CD4-positive, CD25-positive, alpha-beta regulatory T cell (primary cell): ENCODE measurements at regions not wholly inside any gene's neighbourhood (a gene's known extent, or its start where the extent isn't known, plus 50 kb on each side); places are given as distances from the start of the nearest gene placed in this dataset.

ENCODE experiments used
- ATAC-seq, 2 donors: fragments of 150-1000 bp; cut with Tn5 transposase; one replicate each; pipeline ENCODE4 v1.10.0; 2021; ENCODE audit warnings: low read depth in 2 of 2, moderate number of reproducible peaks in 2 of 2, moderate library complexity in 1 of 2
- DNase-seq, 3 donors: peaks; one replicate each; pipeline versions ENCODE4 v3.0.0 to v3.0.0-alpha.2; 2012 to 2022; ENCODE audit warnings: mixed read lengths in 1 of 3
- H3K27ac ChIP-seq: one replicate; pipeline ENCODE4 v1.7.0; 2013; ENCODE audit warnings: mild to moderate bottlenecking, low read length; ENCODE audit not compliant: insufficient read depth, poor library complexity, severe bottlenecking
- H3K27me3 ChIP-seq: one replicate; pipeline ENCODE4 v1.7.0; 2013; ENCODE audit warnings: low read length; ENCODE audit not compliant: control insufficient read depth, insufficient read depth
- H3K36me3 ChIP-seq: one replicate; pipeline ENCODE4 v1.7.0; 2013; ENCODE audit warnings: mild to moderate bottlenecking, low read length, moderate library complexity; ENCODE audit not compliant: control insufficient read depth, insufficient read depth
- H3K4me1 ChIP-seq: 2 replicates; pipeline ENCODE4 v1.7.0; 2013; ENCODE audit warnings: mild to moderate bottlenecking, low read length; ENCODE audit not compliant: insufficient read depth, control insufficient read depth, poor library complexity, severe bottlenecking
- H3K4me3 ChIP-seq: one replicate; pipeline ENCODE4 v1.7.0; 2013; ENCODE audit warnings: low read depth, mild to moderate bottlenecking, low read length, moderate library complexity
- H3K9me3 ChIP-seq, 2 experiments: 1 replicate in 1 of 2; 2 replicates in 1 of 2; pipeline ENCODE4 v1.7.0; 2013; ENCODE audit warnings: low read length in 2 of 2, mild to moderate bottlenecking in 1 of 2, moderate library complexity in 1 of 2; ENCODE audit not compliant: control insufficient read depth in 2 of 2
- H3K27ac Mint-ChIP-seq, 3 donors: one replicate each; pipeline ENCODE4 v1.8.0; 2020 to 2022; ENCODE audit warnings: mild to moderate bottlenecking in 3 of 3, mixed read lengths in 3 of 3, moderate library complexity in 2 of 3
- H3K27me3 Mint-ChIP-seq: one replicate; pipeline ENCODE4 v1.8.0; 2022; ENCODE audit warnings: mild to moderate bottlenecking, mixed read lengths
- H3K36me3 Mint-ChIP-seq: one replicate; pipeline ENCODE4 v1.8.0; 2020; ENCODE audit warnings: mixed read lengths
- H3K4me1 Mint-ChIP-seq, 4 donors: one replicate each; pipeline ENCODE4 v1.8.0; 2020 to 2022; ENCODE audit warnings: mixed read lengths in 4 of 4, mild to moderate bottlenecking in 1 of 4
- H3K4me3 Mint-ChIP-seq, 4 donors: one replicate each; pipeline ENCODE4 v1.8.0; 2020 to 2022; ENCODE audit warnings: mild to moderate bottlenecking in 4 of 4, mixed read lengths in 4 of 4, moderate library complexity in 3 of 4
- H3K9me3 Mint-ChIP-seq, 7 donors: one replicate each; pipeline ENCODE4 v1.8.0; 2020 to 2022; ENCODE audit warnings: mixed read lengths in 7 of 7, mild to moderate bottlenecking in 3 of 7, moderate library complexity in 2 of 7

- Histone ChIP-seq H3K4me3 (no peak overlapping the region), H3K4me1 (no peaks in the 10 kb centered on the region), H3K36me3 (no peaks in the 10 kb centered on the region), H3K27me3 (no peaks in the 10 kb centered on the region), H3K9me3 (no peaks in the 10 kb centered on the region), H3K27ac (no peak overlapping the region)
- Mint-ChIP-seq H3K4me1 (no peaks in the 10 kb centered on the region), H3K36me3 (no peaks in the 10 kb centered on the region), H3K27ac (no peak overlapping the region), H3K27me3 (no peaks in the 10 kb centered on the region), H3K4me3 (no peak overlapping the region), H3K9me3 (peaks cover 0 to 2% (median 0%) of the 10 kb centered on the region in 7 donors)
- DNase-seq (no peak), ATAC-seq (no peak)
Measured at GRCh38 chr7:41910940-41911600, 208.2 kb upstream of the INHBA start.

- Histone ChIP-seq H3K36me3 (no peaks in the 10 kb centered on the region), H3K9me3 (no peaks in the 10 kb centered on the region), H3K4me3 (no peak overlapping the region), H3K4me1 (no peaks in the 10 kb centered on the region), H3K27me3 (no peaks in the 10 kb centered on the region), H3K27ac (no peak overlapping the region)
- H3K9me3 Mint-ChIP-seq = peaks cover 0 to 8% (median 2%) of the 10 kb centered on the region in 7 donors
- H3K27ac Mint-ChIP-seq = no peak overlapping the region
- no peaks in the 10 kb centered on the region for H3K27me3 Mint-ChIP-seq
- no peaks in the 10 kb centered on the region for H3K36me3 Mint-ChIP-seq
- ATAC-seq (no peak), DNase-seq (no peak)
- H3K4me3 Mint-ChIP-seq = no peak overlapping the region
- H3K4me1 Mint-ChIP-seq = no peaks in the 10 kb centered on the region
Measured at GRCh38 chr7:41907444-41907843, 204.6 kb upstream of the INHBA start.

- peaks cover 0 to 8% (median 2%) of the 10 kb centered on the region in 7 donors for H3K9me3 Mint-ChIP-seq
- no peaks in the 10 kb centered on the region for H3K4me1 Mint-ChIP-seq
- Histone ChIP-seq H3K4me3 (no peak overlapping the region), H3K4me1 (no peaks in the 10 kb centered on the region), H3K36me3 (no peaks in the 10 kb centered on the region), H3K9me3 (no peaks in the 10 kb centered on the region), H3K27me3 (no peaks in the 10 kb centered on the region), H3K27ac (no peak overlapping the region)
- no peak overlapping the region for H3K4me3 Mint-ChIP-seq
- H3K27me3 Mint-ChIP-seq = peaks cover 5% of the 10 kb centered on the region
- no peaks in the 10 kb centered on the region for H3K36me3 Mint-ChIP-seq
- no peak overlapping the region for H3K27ac Mint-ChIP-seq
- ATAC-seq (no peak), DNase-seq (no peak)
Measured at GRCh38 chr7:41900532-41900931, 197.6 kb upstream of the INHBA start.

GRCh38 chr7:41899823-41900433 is 197.0 kb upstream of the INHBA start:
- H3K27me3 Mint-ChIP-seq = peaks cover 5% of the 10 kb centered on the region
- H3K9me3 Mint-ChIP-seq = peaks cover 0 to 8% (median 2%) of the 10 kb centered on the region in 7 donors
- ATAC-seq (no peak), DNase-seq (no peak)
- no peaks in the 10 kb centered on the region for H3K36me3 Mint-ChIP-seq
- Histone ChIP-seq H3K27me3 (no peaks in the 10 kb centered on the region), H3K9me3 (no peaks in the 10 kb centered on the region), H3K4me1 (no peaks in the 10 kb centered on the region), H3K36me3 (no peaks in the 10 kb centered on the region), H3K27ac (no peak overlapping the region), H3K4me3 (no peak overlapping the region)
- no peaks in the 10 kb centered on the region for H3K4me1 Mint-ChIP-seq
- H3K4me3 Mint-ChIP-seq = no peak overlapping the region
- no peak overlapping the region for H3K27ac Mint-ChIP-seq

- Histone ChIP-seq H3K9me3 (no peaks in the 10 kb centered on the region), H3K27me3 (no peaks in the 10 kb centered on the region), H3K36me3 (no peaks in the 10 kb centered on the region), H3K4me3 (no peak overlapping the region), H3K27ac (no peak overlapping the region), H3K4me1 (no peaks in the 10 kb centered on the region)
- Mint-ChIP-seq H3K4me3 (no peak overlapping the region), H3K27me3 (no peaks in the 10 kb centered on the region), H3K4me1 (no peaks in the 10 kb centered on the region), H3K9me3 (peaks cover 0 to 2% (median 0%) of the 10 kb centered on the region in 7 donors), H3K36me3 (no peaks in the 10 kb centered on the region), H3K27ac (no peak overlapping the region)
- DNase-seq (no peak), ATAC-seq (no peak)
Measured at GRCh38 chr7:41893656-41894055, 190.8 kb upstream of the INHBA start.

GRCh38 chr7:41892356-41893100 is 189.6 kb upstream of the INHBA start:
- Histone ChIP-seq H3K27ac (no peak overlapping the region), H3K27me3 (no peaks in the 10 kb centered on the region), H3K4me3 (no peak overlapping the region), H3K4me1 (no peaks in the 10 kb centered on the region), H3K9me3 (no peaks in the 10 kb centered on the region), H3K36me3 (no peaks in the 10 kb centered on the region)
- H3K36me3 Mint-ChIP-seq = no peaks in the 10 kb centered on the region
- no peak for ATAC-seq
- no peaks in the 10 kb centered on the region for H3K27me3 Mint-ChIP-seq
- no peak overlapping the region for H3K27ac Mint-ChIP-seq
- peaks cover 0 to under 1% (median 0%) of the 10 kb centered on the region in 4 donors for H3K4me1 Mint-ChIP-seq
- DNase-seq = no peak
- H3K9me3 Mint-ChIP-seq = peaks cover 0 to 2% (median 0%) of the 10 kb centered on the region in 7 donors
- H3K4me3 Mint-ChIP-seq = no peak overlapping the region

- Histone ChIP-seq H3K27ac (no peak overlapping the region), H3K27me3 (no peaks in the 10 kb centered on the region), H3K4me1 (no peaks in the 10 kb centered on the region), H3K36me3 (no peaks in the 10 kb centered on the region), H3K4me3 (no peak overlapping the region), H3K9me3 (no peaks in the 10 kb centered on the region)
- H3K4me1 Mint-ChIP-seq = peaks cover 0 to 3% (median 0%) of the 10 kb centered on the region in 4 donors
- no peaks in the 10 kb centered on the region for H3K36me3 Mint-ChIP-seq
- H3K4me3 Mint-ChIP-seq = no peak overlapping the region
- H3K27me3 Mint-ChIP-seq = no peaks in the 10 kb centered on the region
- no peak for ATAC-seq
- DNase-seq = no peak
- no peak overlapping the region for H3K27ac Mint-ChIP-seq
- H3K9me3 Mint-ChIP-seq = no peaks in the 10 kb centered on the region
Measured at GRCh38 chr7:41891950-41892349, 189.1 kb upstream of the INHBA start.
